ENCODE measurements at regions not wholly inside any gene's neighbourhood (a gene's known extent, or its start where the extent isn't known, plus 50 kb on each side); places are given as distances from the start of the nearest gene placed in this dataset.

GRCh38 chr10:90321132-90321816 is 536.6 kb downstream of the HTR7 start:
- no peaks in the 10 kb centered on the region for H3K9me3 ChIP-seq (ENCODE audit: control insufficient read depth in 1 of 2, insufficient read depth in 1 of 2, low read length in 2 of 2)
- Mint-ChIP-seq H3K27ac (no peak overlapping the region), H3K27me3 (no peaks in the 10 kb centered on the region), H3K36me3 (ENCODE audit: low read depth) (no peaks in the 10 kb centered on the region), H3K9me3 (no peaks in the 10 kb centered on the region), H3K4me1 (ENCODE audit: low read depth) (no peaks in the 10 kb centered on the region), H3K4me3 (no peak overlapping the region)
- no peak overlapping the region for H3K27ac ChIP-seq (ENCODE audit: low read depth in 1 of 2, low read length in 2 of 2)
- no peak overlapping the region for H3K4me3 ChIP-seq (ENCODE audit: low read length)
- no peak for DNase-seq
- POLR2A ChIA-PET: no interaction called here
- TF ChIP-seq CTCF (IDR thresholded peaks at IDR 0.05): no peak
- H3K4me1 ChIP-seq (ENCODE audit: insufficient read depth, low read length): no peaks in the 10 kb centered on the region
- intact Hi-C loops (cut with DNase I, micrococcal nuclease): no loop called here
- H3K36me3 ChIP-seq (ENCODE audit: insufficient read depth, low read length): no peaks in the 10 kb centered on the region
- no peak for ATAC-seq (ENCODE audit: poor library complexity)
- no peaks in the 10 kb centered on the region for H3K27me3 ChIP-seq (ENCODE audit: control insufficient read depth in 1 of 2, insufficient read depth in 2 of 2, low read length in 2 of 2)
- CTCF ChIA-PET: no interaction called here

GRCh38 chr10:90326498-90327267 is 531.2 kb downstream of the HTR7 start:
- ChIA-PET POLR2A (no interaction called here), CTCF (no interaction called here)
- DNase-seq: no peak
- Histone ChIP-seq H3K36me3 (ENCODE audit: insufficient read depth, low read length) (no peaks in the 10 kb centered on the region), H3K27me3 (ENCODE audit: control insufficient read depth in 1 of 2, insufficient read depth in 2 of 2, low read length in 2 of 2) (no peaks in the 10 kb centered on the region), H3K4me1 (ENCODE audit: insufficient read depth, low read length) (no peaks in the 10 kb centered on the region), H3K4me3 (ENCODE audit: low read length) (no peak overlapping the region), H3K9me3 (ENCODE audit: control insufficient read depth in 1 of 2, insufficient read depth in 1 of 2, low read length in 2 of 2) (no peaks in the 10 kb centered on the region), H3K27ac (ENCODE audit: low read depth in 1 of 2, low read length in 2 of 2) (no peak overlapping the region)
- no peak overlapping the region for H3K27ac Mint-ChIP-seq
- no peak overlapping the region for H3K4me3 Mint-ChIP-seq
- H3K36me3 Mint-ChIP-seq (ENCODE audit: low read depth): no peaks in the 10 kb centered on the region
- no peak for ATAC-seq (ENCODE audit: poor library complexity)
- no peak for TF ChIP-seq CTCF (IDR thresholded peaks at IDR 0.05)
- intact Hi-C loops (cut with DNase I, micrococcal nuclease): no loop called here
- no peaks in the 10 kb centered on the region for H3K9me3 Mint-ChIP-seq
- H3K4me1 Mint-ChIP-seq (ENCODE audit: low read depth): no peaks in the 10 kb centered on the region
- H3K27me3 Mint-ChIP-seq: peaks cover 5% of the 10 kb centered on the region

- Histone ChIP-seq H3K27me3 (ENCODE audit: control insufficient read depth in 1 of 2, insufficient read depth in 2 of 2, low read length in 2 of 2) (no peaks in the 10 kb centered on the region), H3K27ac (ENCODE audit: low read depth in 1 of 2, low read length in 2 of 2) (no peak overlapping the region), H3K4me3 (ENCODE audit: low read length) (no peak overlapping the region), H3K9me3 (ENCODE audit: control insufficient read depth in 1 of 2, insufficient read depth in 1 of 2, low read length in 2 of 2) (peaks cover 0 to 3% of the 10 kb centered on the region in 2 experiments), H3K4me1 (ENCODE audit: insufficient read depth, low read length) (no peaks in the 10 kb centered on the region), H3K36me3 (ENCODE audit: insufficient read depth, low read length) (no peaks in the 10 kb centered on the region)
- TF ChIP-seq CTCF (IDR thresholded peaks at IDR 0.05): no peak
- Mint-ChIP-seq H3K4me1 (ENCODE audit: low read depth) (no peaks in the 10 kb centered on the region), H3K27me3 (peaks cover 5% of the 10 kb centered on the region), H3K27ac (no peak overlapping the region), H3K4me3 (no peak overlapping the region), H3K9me3 (no peaks in the 10 kb centered on the region), H3K36me3 (ENCODE audit: low read depth) (no peaks in the 10 kb centered on the region)
- no peak for ATAC-seq (ENCODE audit: poor library complexity)
- ChIA-PET POLR2A (no interaction called here), CTCF (no interaction called here)
- intact Hi-C loops (cut with DNase I, micrococcal nuclease): no loop called here
- no peak for DNase-seq
Measured at GRCh38 chr10:90327611-90328010, 530.2 kb downstream of the HTR7 start.

Data from CD4-positive, alpha-beta T cell (primary cell).